Muscle of arm (tissue), 1 donor: ENCODE measurements at regions not wholly inside any gene's neighbourhood (a gene's known extent, or its start where the extent isn't known, plus 50 kb on each side); places are given as distances from the start of the nearest gene placed in this dataset.
A peak's percentile ranks its signal among the peaks of the same experiment; 100 is the strongest.
"Not testable (repeated sequence)": the region's sequence is repeated elsewhere in the genome, so short reads cannot be mapped to it uniquely, and the experiment has no call there.

ENCODE experiments used
- DNase-seq: peaks from one replicate; pipeline ENCODE4 v3.0.0-alpha.2; 2013

- not testable (repeated sequence) for DNase-seq
Measured at GRCh38 chr2:95727420-95727819, 135.6 kb downstream of the TRIM43 start.

DNA sequence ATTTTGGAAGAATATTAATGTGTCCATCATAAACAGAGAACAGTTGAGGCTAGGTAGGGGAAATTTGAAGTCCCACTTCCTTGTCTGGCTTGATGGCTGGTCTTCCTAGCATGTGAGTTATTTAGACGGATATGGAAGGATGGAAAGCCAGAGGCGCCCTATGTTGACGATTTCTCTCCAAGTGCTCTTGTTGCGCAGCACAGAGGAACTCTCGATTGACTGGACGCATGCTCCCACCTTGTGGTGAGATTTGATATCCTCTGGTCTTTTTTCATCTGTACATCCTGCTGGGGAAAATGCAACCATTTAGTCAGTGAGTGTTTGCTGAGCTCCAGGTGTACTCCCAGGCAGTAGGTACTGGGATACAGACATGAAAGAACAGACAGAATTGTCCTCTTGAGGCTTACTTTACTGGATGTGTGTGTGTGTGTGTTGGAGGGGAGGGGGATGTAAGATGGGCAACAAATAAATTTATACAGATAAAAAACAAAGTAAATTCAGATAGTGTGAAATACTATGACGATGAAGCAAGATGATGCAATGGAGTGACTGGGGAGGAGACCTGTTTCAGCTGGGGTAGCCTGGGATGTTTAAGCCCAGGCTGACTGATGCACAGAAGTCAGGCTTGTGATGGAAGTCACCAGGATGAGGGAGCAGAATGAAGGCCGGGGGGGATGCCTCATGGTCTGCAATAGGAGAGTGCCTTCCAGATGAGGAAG lies 137.2 kb downstream of the TRIM43 start:
- DNase-seq = peak; percentile 70

DNA sequence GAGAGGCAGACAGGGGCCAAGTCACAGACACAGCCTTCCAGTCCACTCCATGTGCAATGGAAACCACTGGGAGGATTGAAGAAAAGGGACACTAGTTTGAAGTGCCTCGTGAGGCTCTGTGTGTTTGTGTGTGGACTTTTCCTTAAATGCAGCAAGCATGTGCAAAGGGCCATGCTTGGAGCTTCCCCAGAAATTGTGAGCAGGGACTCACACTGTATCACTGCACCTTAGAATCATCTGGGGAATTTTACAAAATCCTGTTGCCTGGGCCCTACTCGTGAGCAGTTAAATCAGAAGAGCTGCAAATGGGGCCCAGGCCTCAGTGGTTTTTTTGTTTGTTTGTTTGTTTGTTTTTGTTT lies 137.8 kb downstream of the TRIM43 start:
- DNase-seq = no peak

DNA sequence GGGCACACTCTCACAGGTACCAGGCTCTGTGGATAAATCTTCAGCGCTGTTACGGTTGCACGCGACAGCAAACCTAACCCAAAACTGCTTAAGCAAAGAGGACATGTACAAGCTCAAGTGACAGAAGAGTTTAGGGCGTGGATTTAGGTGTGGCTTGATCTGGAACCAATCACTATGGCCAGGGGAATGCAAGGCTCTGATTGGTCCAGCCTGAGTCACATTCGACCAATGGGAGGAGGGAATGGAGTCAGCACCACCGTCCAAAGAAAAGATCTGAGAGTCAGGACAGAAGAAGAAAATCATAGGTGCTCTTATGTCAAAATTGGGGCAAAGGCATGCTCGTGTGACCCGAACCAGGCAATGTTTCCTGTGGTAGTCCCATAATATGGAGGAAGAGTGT lies 139.0 kb downstream of the TRIM43 start:
- no peak for DNase-seq

GRCh38 chr2:95734976-95735890 lies 143.4 kb downstream of the TRIM43 start:
- DNase-seq = no peak

- DNase-seq = no peak
Measured at GRCh38 chr2:95738301-95738700, 146.5 kb downstream of the TRIM43 start.

- not testable (repeated sequence) for DNase-seq
Measured at GRCh38 chr2:95752126-95752525, 160.3 kb downstream of the TRIM43 start.

DNA sequence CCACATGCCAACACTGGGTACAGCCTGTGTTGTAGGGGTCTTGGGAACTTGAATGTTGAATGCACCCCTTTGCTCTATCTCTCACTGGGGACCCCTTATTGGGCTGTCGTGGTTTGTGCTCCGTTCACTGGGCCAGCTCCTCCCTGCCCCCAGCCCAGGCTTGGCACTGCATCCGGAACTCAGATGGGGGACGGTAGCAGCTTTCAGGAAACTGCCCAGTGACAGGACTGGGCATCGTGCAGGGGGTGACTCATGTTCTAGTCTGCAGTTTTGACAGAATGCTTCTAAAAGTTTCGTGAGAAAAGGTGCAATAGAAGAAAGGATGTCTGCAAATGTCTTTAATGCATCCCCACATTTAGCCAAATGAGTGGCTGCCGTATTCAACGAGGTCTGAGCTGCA lies 162.0 kb downstream of the TRIM43 start:
- DNase-seq = not testable (repeated sequence)

GRCh38 chr2:95754213-95754612 lies 162.4 kb downstream of the TRIM43 start:
- not testable (repeated sequence) for DNase-seq

GRCh38 chr2:95754819-95755563 lies 163.2 kb downstream of the TRIM43 start:
- not testable (repeated sequence) for DNase-seq

DNA sequence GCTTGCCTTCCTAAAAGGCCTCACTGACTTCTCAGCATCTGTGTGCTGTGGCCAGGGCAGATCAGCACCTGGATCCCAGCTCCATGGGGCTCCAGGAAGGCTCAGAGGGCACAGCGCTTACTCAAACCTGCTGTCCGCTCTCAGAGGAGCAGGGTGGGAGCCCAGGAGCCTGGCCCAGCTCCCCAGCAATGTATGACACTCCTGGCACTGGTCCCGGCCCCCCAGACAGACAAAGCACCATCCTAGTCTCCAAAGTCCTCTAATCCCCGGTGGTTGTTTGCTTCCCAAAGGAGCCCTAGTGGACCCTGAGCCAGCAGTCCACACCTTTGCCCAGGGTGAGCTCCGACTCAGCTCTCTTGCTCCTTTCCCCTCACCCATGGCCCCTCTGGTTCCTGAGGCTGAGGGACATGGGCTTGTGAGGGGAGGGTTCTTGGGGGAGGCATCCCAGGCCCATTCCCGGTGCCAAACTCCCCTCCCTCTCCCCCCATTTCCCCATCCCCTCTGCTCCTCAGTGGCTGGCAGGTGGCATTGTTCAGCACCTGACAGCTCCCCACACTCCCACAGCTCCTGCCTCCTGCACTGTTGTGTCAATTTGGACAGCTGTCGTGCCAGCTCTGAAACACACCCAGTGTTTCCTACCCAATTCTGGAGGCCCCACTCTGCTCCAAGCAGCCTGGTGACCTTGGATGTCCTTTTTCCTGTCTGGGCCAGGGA lies 164.3 kb downstream of the TRIM43 start:
- DNase-seq = not testable (repeated sequence)

DNA sequence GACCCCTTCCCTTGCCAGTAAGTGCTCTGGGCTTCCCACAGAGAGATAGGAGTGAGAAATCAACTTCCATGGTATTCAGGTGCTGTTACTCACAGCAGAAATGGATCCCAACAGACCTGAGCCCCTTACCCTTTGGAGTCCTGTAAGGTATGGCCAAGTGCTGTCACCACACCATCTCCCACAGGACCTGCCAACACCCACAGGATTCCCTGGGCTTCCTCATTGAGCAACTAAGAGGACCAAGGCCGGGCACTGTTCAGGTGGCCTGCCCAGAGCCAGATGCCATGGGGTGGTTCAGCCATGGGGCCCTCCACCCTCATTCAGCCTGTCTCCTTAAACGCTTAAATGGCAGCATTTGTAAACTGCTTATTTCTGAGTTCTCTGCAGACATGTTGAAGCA lies 166.2 kb downstream of the TRIM43 start:
- DNase-seq = no peak

- no peak for DNase-seq
Measured at GRCh38 chr2:95759481-95760246, 167.9 kb downstream of the TRIM43 start.

DNA sequence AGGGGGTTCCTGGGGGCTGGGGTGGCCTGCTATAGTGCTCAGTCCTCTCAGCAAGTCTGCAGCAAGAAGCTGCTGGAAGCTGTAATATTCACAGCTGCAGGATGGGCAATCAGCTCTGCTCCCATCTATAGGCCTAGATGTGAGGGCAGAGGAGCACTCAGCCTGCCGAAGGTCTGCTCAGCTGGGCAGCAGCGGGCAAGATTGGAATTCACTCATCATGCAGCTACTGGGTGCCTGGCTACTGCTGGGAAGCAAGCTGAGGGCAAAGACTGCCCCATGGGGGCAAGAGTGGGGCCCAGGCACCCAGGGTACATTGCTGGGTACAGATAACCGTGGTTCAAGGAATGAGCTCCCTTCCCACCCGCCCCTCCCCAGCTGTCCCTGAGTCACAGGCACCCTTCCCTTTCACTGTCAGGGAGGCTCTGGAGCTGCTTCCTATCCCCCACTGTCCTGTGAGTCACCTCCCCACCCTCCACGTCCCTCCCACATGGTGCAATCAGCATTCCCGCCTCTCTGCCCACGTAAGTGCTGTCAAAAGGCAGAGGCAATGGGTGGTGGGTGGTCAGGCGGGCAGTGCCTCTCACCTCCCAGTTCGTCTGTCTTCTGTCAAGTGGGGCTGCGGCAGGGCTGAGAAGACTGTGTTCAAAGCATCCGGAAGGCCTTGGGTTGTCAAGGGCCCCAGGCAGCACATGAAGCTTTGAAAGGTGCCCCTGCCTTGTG lies 169.2 kb downstream of the TRIM43 start:
- DNase-seq = no peak

- no peak for DNase-seq
Measured at GRCh38 chr2:95761556-95761955, 169.8 kb downstream of the TRIM43 start.

GRCh38 chr2:95762023-95763021 lies 170.5 kb downstream of the TRIM43 start:
- DNase-seq = not testable (repeated sequence)

GRCh38 chr2:95763074-95763473 lies 171.3 kb downstream of the TRIM43 start:
- DNase-seq = not testable (repeated sequence)

DNA sequence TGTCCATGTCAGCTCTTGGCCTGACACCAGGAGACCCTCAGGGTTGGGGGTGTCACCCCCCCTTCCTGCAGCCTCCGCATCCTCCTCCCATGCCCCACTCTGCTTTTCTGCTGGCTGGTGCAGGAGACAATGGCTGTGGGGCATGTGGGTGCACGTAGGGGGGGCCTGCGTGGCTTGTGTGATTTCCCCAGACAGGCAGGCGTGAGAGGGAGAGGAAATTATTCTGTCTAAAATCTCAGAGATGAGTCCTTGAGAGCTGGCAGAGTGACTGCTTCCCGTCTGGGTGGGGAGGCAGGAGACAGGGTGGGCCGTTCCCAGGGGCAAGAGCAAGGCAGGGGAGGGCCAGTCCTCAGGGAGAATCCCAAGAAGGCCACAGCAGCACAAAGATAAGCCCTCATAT lies 173.2 kb downstream of the TRIM43 start:
- not testable (repeated sequence) for DNase-seq
